Keratinocyte (primary cell): ENCODE measurements at regions not wholly inside any gene's neighbourhood (a gene's known extent, or its start where the extent isn't known, plus 50 kb on each side); places are given as distances from the start of the nearest gene placed in this dataset.

ENCODE experiments used
- DNase-seq: peaks from one replicate; pipeline ENCODE4 v3.0.0-alpha.2; 2011; ENCODE audit warnings: low read depth, missing footprints, low spot score
- FAIRE-seq: peaks from 2 replicates; lab custom pipeline; 2011; peaks lifted over from hg19 to GRCh38; lab: Jason Lieb, UNC
- H2AFZ ChIP-seq: 2 replicates; pipeline ENCODE4 v1.6.0; 2012; ENCODE audit warnings: low read length, control low read depth, inconsistent platforms; ENCODE audit not compliant: control insufficient read depth
- H3K27ac ChIP-seq: 2 replicates; pipeline ENCODE4 v1.5.1; 2011; ENCODE audit warnings: low read length; ENCODE audit not compliant: control insufficient read depth, insufficient read depth
- H3K27me3 ChIP-seq: 3 replicates; pipeline ENCODE4 v1.6.0; 2011; ENCODE audit warnings: low read length; ENCODE audit not compliant: control insufficient read depth, insufficient read depth; ENCODE audit errors: extremely low read depth
- H3K36me3 ChIP-seq, 2 experiments: 2 replicates in 1 of 2; 3 replicates in 1 of 2; pipeline ENCODE4 v1.5.1; 2011; ENCODE audit warnings: low read length in 2 of 2, mild to moderate bottlenecking in 1 of 2; ENCODE audit not compliant: control insufficient read depth in 2 of 2, insufficient read depth in 2 of 2; ENCODE audit errors: extremely low read depth in 1 of 2
- H3K4me1 ChIP-seq: 3 replicates; pipeline ENCODE4 v1.5.1; 2011; ENCODE audit warnings: low read length; ENCODE audit not compliant: control insufficient read depth, insufficient read depth; ENCODE audit errors: extremely low read depth
- H3K4me2 ChIP-seq: 3 replicates; pipeline ENCODE4 v1.6.0; 2011; ENCODE audit warnings: low read depth, low read length; ENCODE audit not compliant: control insufficient read depth, insufficient read depth; ENCODE audit errors: extremely low read depth
- H3K4me3 ChIP-seq, 3 experiments: fragments of 200-600 bp in 1 of 3; sonication (generic) in 1 of 3; 2 replicates in 2 of 3; 3 replicates in 1 of 3; pipeline ENCODE4 v1.5.1; 2011 to 2016; ENCODE audit warnings: low read length in 3 of 3, mild to moderate bottlenecking in 3 of 3, control low read depth in 2 of 3, inconsistent platforms in 1 of 3, low read depth in 1 of 3, mixed read lengths in 1 of 3, mixed run types in 1 of 3, moderate library complexity in 1 of 3; ENCODE audit not compliant: control insufficient read depth in 2 of 3, insufficient read depth in 2 of 3; ENCODE audit errors: extremely low read depth in 1 of 3
- H3K79me2 ChIP-seq: 2 replicates; pipeline ENCODE4 v1.6.0; 2012; ENCODE audit warnings: low read length; ENCODE audit not compliant: control insufficient read depth, insufficient read depth
- H3K9ac ChIP-seq: 3 replicates; pipeline ENCODE4 v1.6.0; 2011; ENCODE audit warnings: low read length; ENCODE audit not compliant: control insufficient read depth, insufficient read depth; ENCODE audit errors: extremely low read depth
- H3K9me1 ChIP-seq: 3 replicates; pipeline ENCODE4 v1.6.0; 2011; ENCODE audit warnings: low read length; ENCODE audit not compliant: control insufficient read depth, insufficient read depth; ENCODE audit errors: extremely low read depth
- H3K9me3 ChIP-seq: 2 replicates; pipeline ENCODE4 v1.5.1; 2012; ENCODE audit warnings: low read depth, low read length; ENCODE audit not compliant: control insufficient read depth
- H4K20me1 ChIP-seq: 3 replicates; pipeline ENCODE4 v1.6.0; 2011; ENCODE audit warnings: low read length; ENCODE audit not compliant: control insufficient read depth, insufficient read depth; ENCODE audit errors: extremely low read depth
- CTCF ChIP-seq, 3 experiments: IDR thresholded peaks in 1 of 3; conservative IDR thresholded peaks in 1 of 3; optimal IDR thresholded peaks in 1 of 3; 2 replicates in 2 of 3; 3 replicates in 1 of 3; pipeline versions ENCODE3 to v1.5.1; 2011; ENCODE audit warnings: low read length in 3 of 3, mild to moderate bottlenecking in 3 of 3, moderate library complexity in 2 of 3, control low read depth in 1 of 3, inconsistent platforms in 1 of 3; ENCODE audit not compliant: insufficient read depth in 2 of 3; ENCODE audit errors: extremely low read depth in 1 of 3
- EZH2 ChIP-seq: IDR thresholded peaks from one replicate; pipeline ENCODE4 v1.6.1; 2012; ENCODE audit warnings: inconsistent platforms, mild to moderate bottlenecking, low read length, moderate library complexity
- dilution Hi-C: fragments of 300-500 bp; cut with MboI; formaldehyde crosslinking; loops from one replicate; pipeline ENCODE4 v1.7.0; 2020; ENCODE audit warnings: low sequenced_read_pairs; ENCODE audit not compliant: extremely low pct_ligation_motif_present

GRCh38 chr2:60044484-60044883 is 509.0 kb downstream of the BCL11A start:
- H3K9me1 ChIP-seq: no peaks in the 10 kb centered on the region
- H3K27ac ChIP-seq: no peak overlapping the region
- FAIRE-seq (no peak), DNase-seq (no peak)
- H3K4me1 ChIP-seq: no peaks in the 10 kb centered on the region
- no peaks in the 10 kb centered on the region for H4K20me1 ChIP-seq
- no peaks in the 10 kb centered on the region for H3K36me3 ChIP-seq
- H3K9me3 ChIP-seq: no peaks in the 10 kb centered on the region
- no peaks in the 10 kb centered on the region for H3K79me2 ChIP-seq
- dilution Hi-C loops: no loop called here
- no peak overlapping the region for H2AFZ ChIP-seq
- no peak for TF ChIP-seq EZH2
- no peak for TF ChIP-seq CTCF (optimal IDR thresholded peaks at IDR 0.05 in 1 of 3, IDR thresholded peaks at IDR 0.05 in 1 of 3, conservative IDR thresholded peaks at IDR 0.05 in 1 of 3; ENCODE audit: extremely low read depth in 1 of 3, insufficient read depth in 2 of 3, low read length in 3 of 3)
- no peak overlapping the region for H3K9ac ChIP-seq
- H3K4me2 ChIP-seq: no peak overlapping the region
- H3K27me3 ChIP-seq: no peaks in the 10 kb centered on the region
- H3K4me3 ChIP-seq: no peak overlapping the region

GRCh38 chr2:60042023-60042422 is 511.4 kb downstream of the BCL11A start:
- DNase-seq (no peak), FAIRE-seq (no peak)
- Histone ChIP-seq H3K9me3 (no peaks in the 10 kb centered on the region), H4K20me1 (no peaks in the 10 kb centered on the region), H3K4me2 (no peak overlapping the region), H3K9ac (no peak overlapping the region), H3K4me1 (no peaks in the 10 kb centered on the region), H3K79me2 (no peaks in the 10 kb centered on the region), H3K27ac (no peak overlapping the region), H3K27me3 (no peaks in the 10 kb centered on the region), H2AFZ (no peak overlapping the region), H3K4me3 (no peak overlapping the region), H3K36me3 (no peaks in the 10 kb centered on the region), H3K9me1 (no peaks in the 10 kb centered on the region)
- dilution Hi-C loops: no loop called here
- TF ChIP-seq CTCF (optimal IDR thresholded peaks at IDR 0.05 in 1 of 3, IDR thresholded peaks at IDR 0.05 in 1 of 3, conservative IDR thresholded peaks at IDR 0.05 in 1 of 3; ENCODE audit: extremely low read depth in 1 of 3, insufficient read depth in 2 of 3, low read length in 3 of 3) (no peak), EZH2 (no peak)
